H9 (cell line): ENCODE measurements at regions not wholly inside any gene's neighbourhood (a gene's known extent, or its start where the extent isn't known, plus 50 kb on each side); places are given as distances from the start of the nearest gene placed in this dataset.

Source experiments
- DNase-seq: peaks from one replicate; pipeline ENCODE4 v3.0.0-alpha.2; 2017
- H2AFZ ChIP-seq: one replicate; pipeline ENCODE4 v1.6.1; 2013; ENCODE audit warnings: mild to moderate bottlenecking, low read length, control low read depth, moderate library complexity
- H2AK5ac ChIP-seq: 2 replicates; pipeline ENCODE4 v1.6.1; 2013; ENCODE audit warnings: low read length, control low read depth, mixed read lengths; ENCODE audit not compliant: insufficient read length
- H2BK120ac ChIP-seq: one replicate; pipeline ENCODE4 v1.6.1; 2013; ENCODE audit warnings: low read depth, mild to moderate bottlenecking, low read length, control low read depth, inconsistent platforms; ENCODE audit not compliant: poor library complexity, severe bottlenecking
- H2BK12ac ChIP-seq: 2 replicates; pipeline ENCODE4 v1.6.1; 2013; ENCODE audit warnings: low read length, control low read depth, mixed read lengths, low read depth; ENCODE audit not compliant: insufficient read length
- H2BK15ac ChIP-seq: 2 replicates; pipeline ENCODE4 v1.6.1; 2013; ENCODE audit warnings: low read depth, low read length, control low read depth
- H2BK20ac ChIP-seq: one replicate; pipeline ENCODE4 v1.6.1; 2013; ENCODE audit warnings: low read depth, mild to moderate bottlenecking, low read length, control low read depth, inconsistent platforms; ENCODE audit not compliant: poor library complexity, severe bottlenecking
- H2BK5ac ChIP-seq: 2 replicates; pipeline ENCODE4 v1.6.1; 2013; ENCODE audit warnings: low read length, control low read depth, mixed read lengths; ENCODE audit not compliant: insufficient read length
- H3K14ac ChIP-seq: 2 replicates; pipeline ENCODE4 v1.6.1; 2013; ENCODE audit warnings: low read length, control low read depth; ENCODE audit not compliant: insufficient read depth
- H3K18ac ChIP-seq: 2 replicates; pipeline ENCODE4 v1.6.1; 2013; ENCODE audit warnings: low read depth, mild to moderate bottlenecking, mixed read lengths, low read length, control low read depth; ENCODE audit not compliant: insufficient read length
- H3K23ac ChIP-seq: 2 replicates; pipeline ENCODE4 v1.6.1; 2013; ENCODE audit warnings: low read length, control low read depth, mixed read lengths, low read depth; ENCODE audit not compliant: insufficient read length
- H3K23me2 ChIP-seq: 2 replicates; pipeline ENCODE4 v1.6.1; 2013; ENCODE audit warnings: low read depth, mild to moderate bottlenecking, mixed read lengths, low read length, control low read depth; ENCODE audit not compliant: insufficient read length, poor library complexity, severe bottlenecking
- H3K27ac ChIP-seq: 2 replicates; pipeline ENCODE4 v1.5.1; 2013; ENCODE audit warnings: low read length, control low read depth, mixed read lengths, low read depth; ENCODE audit not compliant: insufficient read length
- H3K27me3 ChIP-seq: 2 replicates; pipeline ENCODE4 v1.6.1; 2013; ENCODE audit warnings: low read length, control low read depth, inconsistent platforms; ENCODE audit not compliant: insufficient read depth
- H3K4ac ChIP-seq: 2 replicates; pipeline ENCODE4 v1.6.1; 2013; ENCODE audit warnings: low read depth, mild to moderate bottlenecking, control low read depth, inconsistent platforms, low read length, moderate library complexity
- H3K4me1 ChIP-seq: 2 replicates; pipeline ENCODE4 v1.6.1; 2013; ENCODE audit warnings: low read length, control low read depth, inconsistent platforms; ENCODE audit not compliant: insufficient read depth
- H3K4me2 ChIP-seq: 2 replicates; pipeline ENCODE4 v1.6.1; 2013; ENCODE audit warnings: low read length, control low read depth, mixed read lengths; ENCODE audit not compliant: insufficient read length, insufficient read depth
- H3K56ac ChIP-seq: 2 replicates; pipeline ENCODE4 v1.6.1; 2013; ENCODE audit warnings: low read depth, mild to moderate bottlenecking, mixed read lengths, low read length, control low read depth; ENCODE audit not compliant: insufficient read length
- H3K79me1 ChIP-seq: 2 replicates; pipeline ENCODE4 v1.6.1; 2013; ENCODE audit warnings: low read depth, mild to moderate bottlenecking, moderate library complexity, low read length, control low read depth, inconsistent platforms; ENCODE audit not compliant: insufficient read depth, poor library complexity, severe bottlenecking
- H3K79me2 ChIP-seq: 2 replicates; pipeline ENCODE4 v1.6.1; 2013; ENCODE audit warnings: low read length, control low read depth, inconsistent platforms; ENCODE audit not compliant: insufficient read depth
- H3K9ac ChIP-seq: 2 replicates; pipeline ENCODE4 v1.6.1; 2013; ENCODE audit warnings: low read length, control low read depth, mixed read lengths; ENCODE audit not compliant: insufficient read length; ENCODE audit errors: extremely low read depth
- H3K9me3 ChIP-seq: one replicate; pipeline ENCODE4 v1.6.1; 2013; ENCODE audit warnings: low read depth, low read length, inconsistent platforms; ENCODE audit not compliant: control insufficient read depth
- H3T11ph ChIP-seq: one replicate; pipeline ENCODE4 v1.6.1; 2013; ENCODE audit warnings: mild to moderate bottlenecking, low read length, control low read depth, inconsistent platforms
- H4K20me1 ChIP-seq: one replicate; pipeline ENCODE4 v1.6.1; 2013; ENCODE audit not compliant: control insufficient read depth, insufficient read length, insufficient read depth
- H4K5ac ChIP-seq: 2 replicates; pipeline ENCODE4 v1.6.1; 2013; ENCODE audit warnings: low read depth, mild to moderate bottlenecking, mixed read lengths, low read length, control low read depth; ENCODE audit not compliant: insufficient read length
- H4K8ac ChIP-seq: replicated peaks from 2 replicates; pipeline ENCODE4 v1.6.1; 2013; ENCODE audit warnings: low read length, control low read depth, mixed read lengths, low read depth; ENCODE audit not compliant: insufficient read length
- H4K91ac ChIP-seq: 2 replicates; pipeline ENCODE4 v1.6.1; 2013; ENCODE audit warnings: low read depth, mild to moderate bottlenecking, moderate library complexity, mixed read lengths, low read length, control low read depth; ENCODE audit not compliant: insufficient read length
- H3K27ac Mint-ChIP-seq, 3 experiments: 2 replicates in 2 of 3; 3 replicates in 1 of 3; pipeline ENCODE4 v1.8.0; 2020 to 2021; ENCODE audit warnings: mixed read lengths in 3 of 3, mild to moderate bottlenecking in 1 of 3, moderate library complexity in 1 of 3
- H3K27me3 Mint-ChIP-seq: 2 replicates; pipeline ENCODE4 v1.8.0; 2021; ENCODE audit warnings: low read depth, mild to moderate bottlenecking, moderate library complexity, mixed read lengths
- H3K36me3 Mint-ChIP-seq, 3 experiments: 2 replicates in 2 of 3; 3 replicates in 1 of 3; pipeline ENCODE4 v1.8.0; 2020 to 2021; ENCODE audit warnings: low read depth in 3 of 3, mixed read lengths in 3 of 3; ENCODE audit not compliant: insufficient read depth in 1 of 3
- H3K4me1 Mint-ChIP-seq, 2 experiments: 2 replicates each; pipeline ENCODE4 v1.8.0; 2020; ENCODE audit warnings: mixed read lengths in 2 of 2
- H3K4me3 Mint-ChIP-seq, 2 experiments: 2 replicates in 1 of 2; 3 replicates in 1 of 2; pipeline ENCODE4 v1.8.0; 2020 to 2021; ENCODE audit warnings: mild to moderate bottlenecking in 2 of 2, mixed read lengths in 2 of 2, moderate library complexity in 1 of 2
- H3K9me3 Mint-ChIP-seq, 2 experiments: 2 replicates in 1 of 2; 3 replicates in 1 of 2; pipeline ENCODE4 v1.8.0; 2020; ENCODE audit warnings: mild to moderate bottlenecking in 2 of 2, mixed read lengths in 2 of 2, moderate library complexity in 1 of 2
- WGBS: extraction: QIAGEN DNeasy Blood & Tissue Kit; methylation state at CpG from one replicate; pipeline ENCODE4 v1.1.7; 2013; ENCODE audit warnings: missing lambda C conversion rate, low lambda C conversion rate, mixed read lengths; ENCODE audit not compliant: insufficient read length; ENCODE audit errors: extremely low coverage; 5-methylcytosine and 5-hydroxymethylcytosine counted together
- TF ChIP-seq, protein P1 (sequence below): fragments of 200-600 bp; sonication (generic); conservative IDR thresholded peaks from 3 replicates; pipeline ENCODE4 v1.8.0; 2021; ENCODE audit warnings: antibody characterized with exemption, mild to moderate bottlenecking

DNA sequence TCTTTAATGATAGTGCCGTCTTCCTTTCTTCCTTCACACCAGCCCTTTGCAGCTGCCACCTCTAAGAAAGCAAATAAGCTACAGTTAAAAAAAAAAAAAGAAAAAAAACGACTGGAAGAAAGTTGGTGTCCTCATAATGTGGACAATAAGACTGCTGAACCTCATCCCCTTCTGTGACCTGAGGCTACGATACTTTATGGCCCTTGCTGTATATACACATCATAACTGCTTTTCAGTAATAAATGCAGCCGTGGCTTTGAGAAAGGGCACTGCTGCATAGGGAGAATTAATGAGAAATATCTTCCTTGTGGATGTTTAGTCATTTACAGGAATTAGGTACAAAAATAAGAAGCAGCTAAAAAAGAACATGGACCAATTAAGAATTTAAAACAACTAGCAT, 333.8 kb upstream of the ADGRL2 start:
- Histone ChIP-seq H3K23ac (no peak overlapping the region), H4K20me1 (no peaks in the 10 kb centered on the region), H2AFZ (no peak overlapping the region), H3K56ac (no peak overlapping the region), H3K4me1 (0 out of 2 replicates have a peak, but pooled peaks cover 3% of the 10 kb centered on the region), H2BK15ac (no peak overlapping the region), H3K9me3 (no peaks in the 10 kb centered on the region), H4K5ac (no peak overlapping the region), H2AK5ac (no peak overlapping the region), H2BK20ac (no peak overlapping the region), H3K18ac (no peak overlapping the region), H4K8ac (no peak overlapping the region), H3K27me3 (no peaks in the 10 kb centered on the region), H2BK5ac (no peak overlapping the region), H4K91ac (no peak overlapping the region), H3K14ac (no peak overlapping the region), H3K4me2 (no peak overlapping the region), H2BK120ac (no peak overlapping the region), H3K79me2 (no peaks in the 10 kb centered on the region), H3K9ac (no peak overlapping the region), H3K27ac (no peak overlapping the region), H3T11ph (no peak overlapping the region), H2BK12ac (no peak overlapping the region), H3K79me1 (no peaks in the 10 kb centered on the region), H3K4ac (no peak overlapping the region), H3K23me2 (no peaks in the 10 kb centered on the region)
- no peaks in the 10 kb centered on the region for H3K27me3 Mint-ChIP-seq
- no peak overlapping the region for H3K4me3 Mint-ChIP-seq
- TF ChIP-seq, protein P1, sequence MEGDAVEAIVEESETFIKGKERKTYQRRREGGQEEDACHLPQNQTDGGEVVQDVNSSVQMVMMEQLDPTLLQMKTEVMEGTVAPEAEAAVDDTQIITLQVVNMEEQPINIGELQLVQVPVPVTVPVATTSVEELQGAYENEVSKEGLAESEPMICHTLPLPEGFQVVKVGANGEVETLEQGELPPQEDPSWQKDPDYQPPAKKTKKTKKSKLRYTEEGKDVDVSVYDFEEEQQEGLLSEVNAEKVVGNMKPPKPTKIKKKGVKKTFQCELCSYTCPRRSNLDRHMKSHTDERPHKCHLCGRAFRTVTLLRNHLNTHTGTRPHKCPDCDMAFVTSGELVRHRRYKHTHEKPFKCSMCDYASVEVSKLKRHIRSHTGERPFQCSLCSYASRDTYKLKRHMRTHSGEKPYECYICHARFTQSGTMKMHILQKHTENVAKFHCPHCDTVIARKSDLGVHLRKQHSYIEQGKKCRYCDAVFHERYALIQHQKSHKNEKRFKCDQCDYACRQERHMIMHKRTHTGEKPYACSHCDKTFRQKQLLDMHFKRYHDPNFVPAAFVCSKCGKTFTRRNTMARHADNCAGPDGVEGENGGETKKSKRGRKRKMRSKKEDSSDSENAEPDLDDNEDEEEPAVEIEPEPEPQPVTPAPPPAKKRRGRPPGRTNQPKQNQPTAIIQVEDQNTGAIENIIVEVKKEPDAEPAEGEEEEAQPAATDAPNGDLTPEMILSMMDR: no peak
- DNase-seq: no peak
- peak overlapping the region in 1 of 3 experiments; percentile 85; a peak in 2 of 7 replicates for H3K27ac Mint-ChIP-seq
- peaks cover 0 to 3% (median 0%) of the 10 kb centered on the region in 3 experiments; a peak in 1 of 7 replicates for H3K36me3 Mint-ChIP-seq
- WGBS: no CpG with 5 or more reads among the region's 4 CpGs
- H3K4me1 Mint-ChIP-seq: peaks cover 19 to 21% of the 10 kb centered on the region in 2 experiments
- no peaks in the 10 kb centered on the region for H3K9me3 Mint-ChIP-seq
